Right forelimb (tissue), 1 donor: ENCODE measurements at regions not wholly inside any gene's neighbourhood (a gene's known extent, or its start where the extent isn't known, plus 50 kb on each side); places are given as distances from the start of the nearest gene placed in this dataset.
"Not testable (repeated sequence)": the region's sequence is repeated elsewhere in the genome, so short reads cannot be mapped to it uniquely, and the experiment has no call there.

Experiments used
- DNase-seq: peaks from one replicate; pipeline ENCODE4 v3.0.0-alpha.2; 2018

GRCh38 chr19:56949626-56950025 is 109.1 kb upstream of the PEG3 start:
- DNase-seq, result no peak

- DNase-seq, result no peak
Measured at GRCh38 chr19:56951672-56952071, 111.1 kb upstream of the PEG3 start.

- DNase-seq, result no peak
Measured at GRCh38 chr19:56953470-56953869, 112.9 kb upstream of the PEG3 start.

GRCh38 chr19:56955637-56956216 is 115.2 kb upstream of the PEG3 start:
- DNase-seq, result no peak

- no peak for DNase-seq
Measured at GRCh38 chr19:56956503-56957226, 116.1 kb upstream of the PEG3 start.

- no peak for DNase-seq
Measured at GRCh38 chr19:56959205-56959604, 118.7 kb upstream of the PEG3 start.

GRCh38 chr19:56960959-56961543 is 120.5 kb upstream of the PEG3 start:
- no peak for DNase-seq

- DNase-seq, result no peak
Measured at GRCh38 chr19:56964410-56964920, 123.9 kb upstream of the PEG3 start.

- DNase-seq, result peak; percentile 77
Measured at GRCh38 chr19:56966225-56966696, 125.7 kb upstream of the PEG3 start.

GRCh38 chr19:56966697-56967299 is 126.3 kb upstream of the PEG3 start:
- no peak for DNase-seq

- DNase-seq, result no peak
Measured at GRCh38 chr19:56969156-56969555, 128.6 kb upstream of the PEG3 start.

GRCh38 chr19:56969759-56970178 is 129.2 kb upstream of the PEG3 start:
- DNase-seq, result peak; percentile 67

GRCh38 chr19:56971230-56971629 is 130.7 kb upstream of the PEG3 start:
- no peak for DNase-seq

- no peak for DNase-seq
Measured at GRCh38 chr19:56972291-56972841, 131.8 kb upstream of the PEG3 start.

- no peak for DNase-seq
Measured at GRCh38 chr19:56973713-56974555, 133.4 kb upstream of the PEG3 start.

- no peak for DNase-seq
Measured at GRCh38 chr19:56974556-56975207, 134.2 kb upstream of the PEG3 start.

- no peak for DNase-seq
Measured at GRCh38 chr19:56976300-56976699, 135.8 kb upstream of the PEG3 start.

- DNase-seq, result no peak
Measured at GRCh38 chr19:56976995-56977906, 136.7 kb upstream of the PEG3 start.

GRCh38 chr19:56978023-56978565 is 137.6 kb upstream of the PEG3 start:
- peak; percentile 64 for DNase-seq

GRCh38 chr19:56980326-56980725 is 139.5 kb upstream of the USP29 start:
- not testable (repeated sequence) for DNase-seq
